ENCODE measurements at regions not wholly inside any gene's neighbourhood (a gene's known extent, or its start where the extent isn't known, plus 50 kb on each side); places are given as distances from the start of the nearest gene placed in this dataset.

DNA sequence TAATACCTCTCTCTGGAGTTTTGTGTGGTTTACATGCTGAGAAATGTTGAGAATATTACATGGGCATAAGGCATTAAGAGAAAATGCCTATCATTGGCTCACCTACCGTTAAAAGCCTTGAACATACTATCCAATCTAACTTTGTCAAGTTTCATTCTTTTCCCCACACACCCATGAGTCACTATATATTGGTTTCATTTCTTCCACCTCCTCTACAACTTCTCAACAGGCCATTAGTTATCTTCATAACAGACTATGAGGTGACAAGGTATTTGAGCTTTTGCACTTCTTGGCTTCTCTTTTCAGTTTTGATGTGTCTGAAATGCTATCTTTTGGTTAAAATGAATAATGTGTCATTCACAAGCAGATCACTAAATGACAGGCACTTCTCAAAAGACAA is 288.0 kb downstream of the KCNN2 start:
- no peak overlapping the region for H3K4me3 ChIP-seq (ENCODE audit: insufficient read depth, low read length)
- H3K4me2 ChIP-seq (ENCODE audit: insufficient read depth, low read length), result no peak overlapping the region
- TF ChIP-seq CTCF (IDR thresholded peaks at IDR 0.05; ENCODE audit: extremely low read depth, low read depth, low read length), result no peak
- H3K27ac ChIP-seq (ENCODE audit: low read depth, low read length), result no peak overlapping the region
- peaks cover 3% of the 10 kb centered on the region for H3K9me3 ChIP-seq (ENCODE audit: low read depth, low read length)
- H3K79me2 ChIP-seq (ENCODE audit: insufficient read depth, low read length), result no peaks in the 10 kb centered on the region
- no peaks in the 10 kb centered on the region for H3K36me3 ChIP-seq (ENCODE audit: insufficient read depth, low read length)
- H3K27me3 ChIP-seq (ENCODE audit: insufficient read depth, low read length), result no peaks in the 10 kb centered on the region
- H3K4me1 ChIP-seq (ENCODE audit: insufficient read depth, low read length), result no peaks in the 10 kb centered on the region
- H2AFZ ChIP-seq (ENCODE audit: low read length), result no peak overlapping the region
- no peaks in the 10 kb centered on the region for H4K20me1 ChIP-seq (ENCODE audit: insufficient read depth, low read length)
- no peak for DNase-seq (ENCODE audit: insufficient read length, low spot score, missing footprints)

GRCh38 chr5:114648940-114649339 is 287.1 kb downstream of the KCNN2 start:
- TF ChIP-seq CTCF (IDR thresholded peaks at IDR 0.05; ENCODE audit: extremely low read depth, low read depth, low read length), result no peak
- peaks cover 3% of the 10 kb centered on the region for H3K9me3 ChIP-seq (ENCODE audit: low read depth, low read length)
- no peaks in the 10 kb centered on the region for H3K4me1 ChIP-seq (ENCODE audit: insufficient read depth, low read length)
- H3K27me3 ChIP-seq (ENCODE audit: insufficient read depth, low read length), result no peaks in the 10 kb centered on the region
- no peak overlapping the region for H2AFZ ChIP-seq (ENCODE audit: low read length)
- H3K4me2 ChIP-seq (ENCODE audit: insufficient read depth, low read length), result no peak overlapping the region
- no peak overlapping the region for H3K4me3 ChIP-seq (ENCODE audit: insufficient read depth, low read length)
- H3K36me3 ChIP-seq (ENCODE audit: insufficient read depth, low read length), result no peaks in the 10 kb centered on the region
- no peak for DNase-seq (ENCODE audit: insufficient read length, low spot score, missing footprints)
- H3K79me2 ChIP-seq (ENCODE audit: insufficient read depth, low read length), result no peaks in the 10 kb centered on the region
- H4K20me1 ChIP-seq (ENCODE audit: insufficient read depth, low read length), result no peaks in the 10 kb centered on the region
- no peak overlapping the region for H3K27ac ChIP-seq (ENCODE audit: low read depth, low read length)

DNA sequence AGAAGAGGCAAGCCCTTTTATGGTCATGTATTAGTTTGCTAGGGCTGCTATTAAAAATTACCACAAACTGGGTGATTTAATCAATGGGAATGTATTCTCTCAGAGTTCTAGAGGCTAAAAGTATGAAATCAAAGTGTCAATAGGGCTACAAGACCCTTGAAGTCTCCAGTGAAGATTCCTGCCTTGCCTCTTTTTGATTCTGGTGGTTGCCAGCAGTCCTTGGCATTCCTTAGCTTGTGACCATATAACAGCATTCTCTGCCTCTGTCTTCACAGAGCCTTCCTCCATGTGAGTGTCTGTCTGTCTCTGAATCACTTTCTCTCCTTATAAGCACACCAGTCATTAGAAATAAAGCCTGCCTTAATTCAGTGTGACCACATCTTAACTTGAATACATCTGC is 282.7 kb downstream of the KCNN2 start:
- no peaks in the 10 kb centered on the region for H4K20me1 ChIP-seq (ENCODE audit: insufficient read depth, low read length)
- no peak overlapping the region for H2AFZ ChIP-seq (ENCODE audit: low read length)
- no peaks in the 10 kb centered on the region for H3K9me3 ChIP-seq (ENCODE audit: low read depth, low read length)
- H3K27me3 ChIP-seq (ENCODE audit: insufficient read depth, low read length), result no peaks in the 10 kb centered on the region
- no peaks in the 10 kb centered on the region for H3K36me3 ChIP-seq (ENCODE audit: insufficient read depth, low read length)
- no peak overlapping the region for H3K27ac ChIP-seq (ENCODE audit: low read depth, low read length)
- H3K79me2 ChIP-seq (ENCODE audit: insufficient read depth, low read length), result no peaks in the 10 kb centered on the region
- no peak for DNase-seq (ENCODE audit: insufficient read length, low spot score, missing footprints)
- no peaks in the 10 kb centered on the region for H3K4me1 ChIP-seq (ENCODE audit: insufficient read depth, low read length)
- no peak overlapping the region for H3K4me3 ChIP-seq (ENCODE audit: insufficient read depth, low read length)
- no peak overlapping the region for H3K4me2 ChIP-seq (ENCODE audit: insufficient read depth, low read length)
- no peak for TF ChIP-seq CTCF (IDR thresholded peaks at IDR 0.05; ENCODE audit: extremely low read depth, low read depth, low read length)

GRCh38 chr5:114636271-114636670 is 274.4 kb downstream of the KCNN2 start:
- no peaks in the 10 kb centered on the region for H3K4me1 ChIP-seq (ENCODE audit: insufficient read depth, low read length)
- no peak overlapping the region for H2AFZ ChIP-seq (ENCODE audit: low read length)
- no peaks in the 10 kb centered on the region for H3K79me2 ChIP-seq (ENCODE audit: insufficient read depth, low read length)
- H4K20me1 ChIP-seq (ENCODE audit: insufficient read depth, low read length), result no peaks in the 10 kb centered on the region
- H3K4me3 ChIP-seq (ENCODE audit: insufficient read depth, low read length), result no peak overlapping the region
- no peak overlapping the region for H3K4me2 ChIP-seq (ENCODE audit: insufficient read depth, low read length)
- no peak for TF ChIP-seq CTCF (IDR thresholded peaks at IDR 0.05; ENCODE audit: extremely low read depth, low read depth, low read length)
- H3K27me3 ChIP-seq (ENCODE audit: insufficient read depth, low read length), result no peaks in the 10 kb centered on the region
- DNase-seq (ENCODE audit: insufficient read length, low spot score, missing footprints), result no peak
- H3K36me3 ChIP-seq (ENCODE audit: insufficient read depth, low read length), result no peaks in the 10 kb centered on the region
- H3K27ac ChIP-seq (ENCODE audit: low read depth, low read length), result no peak overlapping the region
- no peaks in the 10 kb centered on the region for H3K9me3 ChIP-seq (ENCODE audit: low read depth, low read length)

Measured in osteoblast (primary cell).